GM18499 (cell line): ENCODE measurements at regions not wholly inside any gene's neighbourhood (a gene's known extent, or its start where the extent isn't known, plus 50 kb on each side); places are given as distances from the start of the nearest gene placed in this dataset.
"Not testable (repeated sequence)": the region's sequence is repeated elsewhere in the genome, so short reads cannot be mapped to it uniquely, and the experiment has no call there.

Source experiments
- ATAC-seq: cut with Tn5 transposase; IDR thresholded peaks from one replicate; pipeline ENCODE4 v1.9.1; 2021; ENCODE audit warnings: moderate number of reproducible peaks; ENCODE audit not compliant: insufficient read depth, unreplicated experiment

GRCh38 chr11:82089426-82089825, 644.2 kb downstream of the FAM181B start:
- no peak for ATAC-seq

- no peak for ATAC-seq
Observed at GRCh38 chr11:82085493-82085892, 648.2 kb downstream of the FAM181B start.

GRCh38 chr11:82082976-82083375, 650.7 kb downstream of the FAM181B start:
- no peak for ATAC-seq

GRCh38 chr11:82080160-82080559, 653.5 kb downstream of the FAM181B start:
- ATAC-seq: no peak

- ATAC-seq: no peak
Observed at GRCh38 chr11:82076126-82076525, 657.5 kb downstream of the FAM181B start.

GRCh38 chr11:82059505-82059904, 674.2 kb downstream of the FAM181B start:
- ATAC-seq: no peak

GRCh38 chr11:82056450-82056849, 677.2 kb downstream of the FAM181B start:
- ATAC-seq: no peak

- no peak for ATAC-seq
Observed at GRCh38 chr11:82049199-82049598, 684.5 kb downstream of the FAM181B start.

GRCh38 chr11:82047200-82047599, 686.5 kb downstream of the FAM181B start:
- ATAC-seq: no peak

GRCh38 chr11:82046778-82047177, 686.9 kb downstream of the FAM181B start:
- ATAC-seq: no peak

- no peak for ATAC-seq
Observed at GRCh38 chr11:82045748-82046457, 687.8 kb downstream of the FAM181B start.

- no peak for ATAC-seq
Observed at GRCh38 chr11:82043316-82043715, 690.3 kb downstream of the FAM181B start.

- ATAC-seq: no peak
Observed at GRCh38 chr11:82041764-82042163, 691.9 kb downstream of the FAM181B start.

- ATAC-seq: no peak
Observed at GRCh38 chr11:82038154-82038553, 695.5 kb downstream of the FAM181B start.

GRCh38 chr11:82034527-82034926, 699.1 kb downstream of the FAM181B start:
- ATAC-seq: no peak

GRCh38 chr11:82027335-82027734, 706.3 kb downstream of the FAM181B start:
- not testable (repeated sequence) for ATAC-seq

GRCh38 chr11:82024760-82025159, 708.9 kb downstream of the FAM181B start:
- ATAC-seq: no peak

- ATAC-seq: no peak
Observed at GRCh38 chr11:82012276-82012675, 721.4 kb downstream of the FAM181B start.

GRCh38 chr11:82009133-82009532, 724.5 kb downstream of the FAM181B start:
- ATAC-seq: no peak

GRCh38 chr11:82007521-82007920, 726.1 kb downstream of the FAM181B start:
- ATAC-seq: no peak

GRCh38 chr11:82004537-82005213, 729.0 kb downstream of the FAM181B start:
- ATAC-seq: no peak
